ENCODE measurements at regions not wholly inside any gene's neighbourhood (a gene's known extent, or its start where the extent isn't known, plus 50 kb on each side); places are given as distances from the start of the nearest gene placed in this dataset.
A peak's percentile ranks its signal among the peaks of the same experiment; 100 is the strongest.

DNA sequence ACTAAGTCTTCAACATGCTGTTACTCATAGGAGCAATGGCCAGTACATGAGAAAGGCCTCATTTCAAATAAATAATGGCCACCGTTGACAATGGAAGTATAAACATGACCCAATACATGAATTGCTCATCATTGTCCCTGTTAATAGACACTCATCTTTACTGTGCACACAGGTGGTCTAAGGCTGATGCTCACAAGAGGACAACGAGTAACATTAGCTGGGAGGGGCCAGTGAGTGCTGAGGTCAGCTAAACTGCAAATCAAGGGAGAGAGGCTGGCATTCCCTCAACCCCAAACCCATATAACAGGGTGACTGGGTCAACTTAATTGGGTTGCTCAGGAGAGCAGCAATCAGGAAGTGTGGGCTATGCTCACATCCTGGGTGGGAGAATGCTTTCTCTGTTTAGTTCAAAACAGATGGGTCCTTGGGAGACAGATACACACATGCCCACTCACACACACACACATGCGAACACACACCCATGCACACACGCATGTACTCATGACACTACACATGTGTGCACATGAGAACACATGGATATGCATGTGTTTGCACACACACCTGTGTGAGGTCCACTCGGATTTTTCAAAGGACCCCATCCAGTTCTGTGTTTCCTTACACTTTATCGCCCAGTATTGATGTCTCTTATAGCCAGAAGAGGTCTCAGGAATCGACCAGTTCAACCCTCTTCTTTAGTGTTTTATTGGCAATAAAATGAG is 172.0 kb downstream of the INHBB start:
- DNase-seq (ENCODE audit: low read depth) = no peak
- in situ Hi-C loops (cut with HindIII; ENCODE audit: low pct_unique_long_range_greater_than_20kb, low sequenced_read_pairs) = no loop called here

DNA sequence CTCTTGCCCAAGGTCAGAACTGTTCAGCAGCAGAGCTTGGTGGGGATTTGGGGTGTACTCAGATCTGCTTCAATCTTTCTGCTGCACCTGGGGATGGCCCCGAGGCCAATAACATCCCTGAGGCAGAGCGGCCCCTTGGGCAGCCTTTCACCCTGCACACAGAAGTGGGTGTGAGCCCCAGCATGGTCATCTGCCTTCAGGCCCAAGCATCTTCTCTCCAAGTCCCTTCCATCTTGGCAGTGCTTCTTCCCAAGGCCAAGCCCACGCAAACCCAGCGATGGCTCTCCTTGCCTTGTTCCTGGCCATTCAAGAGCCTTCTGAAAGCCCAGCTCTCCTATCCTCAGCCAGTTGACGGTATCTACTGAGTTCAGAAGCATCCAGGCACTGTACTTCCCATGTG is 172.9 kb downstream of the INHBB start:
- no peak for DNase-seq (ENCODE audit: low read depth)
- in situ Hi-C loops (cut with HindIII; ENCODE audit: low pct_unique_long_range_greater_than_20kb, low sequenced_read_pairs) = no loop called here

DNA sequence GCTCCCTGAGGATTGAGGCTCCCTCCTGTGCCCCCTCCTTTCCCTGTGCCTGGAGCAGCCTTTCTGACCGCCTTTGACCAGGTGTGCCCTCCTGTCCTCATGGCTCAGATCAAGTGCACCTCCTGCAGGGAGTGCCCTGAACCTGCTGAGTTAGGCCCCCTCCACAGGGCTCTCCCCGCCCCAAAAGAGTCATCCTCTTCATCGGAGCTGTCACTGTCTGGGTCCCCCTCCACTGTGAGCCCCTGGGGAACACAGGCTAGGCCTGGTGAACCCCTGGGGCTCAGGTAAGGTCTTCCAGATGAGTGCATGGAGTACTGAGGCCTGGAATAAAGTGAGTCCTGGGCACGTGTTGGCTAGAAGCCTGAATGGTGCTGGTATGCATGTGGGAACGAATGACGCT is 173.5 kb downstream of the INHBB start:
- no peak for DNase-seq (ENCODE audit: low read depth)
- in situ Hi-C loops (cut with HindIII; ENCODE audit: low pct_unique_long_range_greater_than_20kb, low sequenced_read_pairs) = no loop called here

DNA sequence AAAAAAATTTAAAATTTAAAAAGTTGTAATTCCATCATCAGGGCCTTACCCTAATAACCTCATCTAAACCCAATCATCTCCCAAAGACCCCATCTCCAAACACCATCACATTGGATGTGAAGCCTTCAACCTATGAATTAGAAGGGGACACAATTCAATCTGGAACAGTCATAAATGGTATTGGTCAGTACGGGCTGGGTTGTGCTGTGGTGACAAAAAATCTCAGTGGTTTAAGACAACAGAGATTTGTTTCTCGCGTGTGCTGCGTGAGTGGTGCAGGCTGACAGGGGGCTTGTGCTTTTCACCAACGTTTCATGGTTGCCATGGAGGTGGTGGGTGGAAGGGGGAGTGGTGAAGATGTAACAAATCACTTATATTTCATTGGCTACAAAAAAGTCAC is 174.5 kb downstream of the INHBB start:
- no peak for DNase-seq (ENCODE audit: low read depth)
- in situ Hi-C loops (cut with HindIII; ENCODE audit: low pct_unique_long_range_greater_than_20kb, low sequenced_read_pairs) = no loop called here

DNA sequence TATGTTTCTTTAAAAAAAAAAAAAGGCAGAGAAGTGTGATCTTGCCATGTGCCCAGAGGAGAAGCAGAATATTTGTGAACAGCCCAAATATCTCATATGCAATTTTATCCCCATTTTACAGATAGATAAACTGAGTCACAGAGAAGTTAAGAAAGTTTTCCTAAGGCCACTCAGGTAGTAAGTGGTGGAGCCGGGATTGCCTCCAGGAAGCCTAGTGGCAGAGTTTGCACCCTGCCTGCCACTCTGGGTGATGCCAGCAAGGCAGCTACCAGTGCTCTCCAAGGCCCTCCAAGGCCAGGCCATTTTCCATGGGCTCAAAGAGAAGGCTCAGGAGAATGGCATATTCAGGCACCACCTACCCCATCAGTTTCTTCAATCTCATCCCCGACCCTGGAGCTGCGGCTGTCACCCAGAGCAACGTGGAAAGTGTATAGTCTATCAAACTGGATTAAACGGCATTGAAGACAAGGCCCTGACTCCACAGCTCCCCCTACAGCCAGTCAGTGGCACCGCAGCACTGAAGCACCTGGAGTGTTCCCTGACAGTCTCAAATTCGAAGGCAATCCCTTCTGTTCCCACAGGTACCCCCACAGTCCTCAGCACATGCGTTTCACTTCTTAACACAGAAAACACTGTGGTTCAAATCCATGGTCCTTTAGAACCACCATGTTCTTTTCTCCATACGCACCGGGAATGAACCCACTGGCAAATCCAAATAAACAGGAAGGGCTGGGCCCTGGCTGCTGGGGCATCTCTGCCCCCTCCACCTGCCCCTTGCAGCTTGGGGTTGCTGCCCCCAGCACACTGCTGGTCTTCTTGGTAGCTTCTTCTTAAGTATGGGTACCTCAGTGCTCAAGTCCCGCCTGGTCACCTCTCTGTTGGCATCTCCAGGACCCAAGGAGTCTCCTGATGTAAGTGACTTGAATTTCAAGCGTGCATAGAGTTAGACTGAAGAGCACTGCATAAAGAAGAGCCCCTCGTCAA is 175.3 kb downstream of the INHBB start:
- DNase-seq (ENCODE audit: low read depth) = peak; percentile 29
- in situ Hi-C loops (cut with HindIII; ENCODE audit: low pct_unique_long_range_greater_than_20kb, low sequenced_read_pairs) = no loop called here

DNA sequence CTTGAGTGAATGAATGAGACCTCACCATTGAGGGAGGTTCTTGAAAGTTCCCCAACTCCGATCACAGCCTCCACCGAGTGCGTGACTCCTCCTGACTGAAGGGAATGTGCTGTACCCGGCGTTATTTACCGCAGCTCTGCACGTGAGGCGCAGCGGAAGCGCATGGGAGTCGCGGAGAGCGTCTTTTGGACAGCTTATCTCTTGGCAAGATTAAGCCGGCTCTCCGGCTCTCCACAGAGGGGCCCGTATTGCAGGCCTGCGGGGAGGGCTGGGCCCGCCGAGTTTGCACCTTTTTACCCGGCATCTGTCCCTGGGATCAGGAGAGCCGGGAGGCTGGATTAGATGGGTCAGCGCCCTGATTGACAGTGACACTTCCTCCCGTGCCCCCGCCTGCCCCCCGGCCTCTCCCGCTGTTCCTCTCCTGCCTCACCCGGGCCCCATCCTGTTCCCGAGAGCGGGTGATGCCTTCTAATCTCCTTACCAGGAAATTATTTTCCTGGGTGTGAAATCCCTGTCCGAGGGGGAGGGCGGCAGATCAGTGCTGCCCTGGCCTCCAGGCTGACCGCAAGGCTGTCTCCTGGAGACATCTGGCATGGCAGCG is 176.3 kb downstream of the INHBB start:
- in situ Hi-C loops (cut with HindIII; ENCODE audit: low pct_unique_long_range_greater_than_20kb, low sequenced_read_pairs) = no loop called here

DNA sequence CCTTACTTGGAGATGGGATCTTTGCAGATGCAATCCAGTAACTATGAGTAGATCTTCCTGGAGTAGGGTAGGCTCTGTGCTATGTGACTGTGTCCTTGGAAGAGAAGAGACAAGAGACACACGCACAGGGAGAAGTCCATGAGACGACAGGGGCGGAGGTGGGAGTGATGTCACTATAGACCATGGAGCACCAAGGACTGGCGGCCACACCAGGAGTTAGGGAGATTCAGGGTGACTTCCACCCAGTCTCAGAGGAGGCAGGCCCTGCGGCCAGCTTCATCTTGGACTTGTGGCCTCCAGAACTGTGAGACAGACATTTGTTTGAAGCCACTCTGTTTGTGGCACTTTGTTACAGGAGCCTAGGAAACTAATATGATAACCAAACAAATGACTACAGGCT is 177.8 kb downstream of the INHBB start:
- no peak for DNase-seq (ENCODE audit: low read depth)
- in situ Hi-C loops (cut with HindIII; ENCODE audit: low pct_unique_long_range_greater_than_20kb, low sequenced_read_pairs) = no loop called here

More for the DNA sequence above, 176.3 kb downstream of the INHBB start:
- DNase-seq (ENCODE audit: low read depth) = no peak

DNA sequence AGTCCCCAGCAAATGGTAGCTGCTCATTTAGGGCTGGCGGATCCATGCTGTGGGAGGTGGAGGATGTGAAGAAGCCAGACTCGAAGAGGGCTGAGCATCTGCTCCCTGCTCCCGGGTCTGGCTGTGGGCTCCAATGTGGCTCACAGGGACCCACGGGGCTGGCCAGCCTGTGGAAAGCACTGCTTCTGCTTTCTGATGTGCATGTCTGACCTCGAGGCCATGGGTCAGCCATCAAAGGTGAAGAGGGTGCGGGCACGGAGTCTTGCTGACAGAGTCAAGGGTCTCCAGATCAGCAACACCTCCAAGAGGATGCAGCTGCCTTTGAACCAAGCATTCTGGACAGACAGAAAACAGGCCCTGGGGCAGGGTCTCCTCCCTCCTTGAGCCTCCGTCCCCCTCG is 178.2 kb downstream of the INHBB start:
- DNase-seq (ENCODE audit: low read depth) = no peak
- in situ Hi-C loops (cut with HindIII; ENCODE audit: low pct_unique_long_range_greater_than_20kb, low sequenced_read_pairs) = no loop called here

DNA sequence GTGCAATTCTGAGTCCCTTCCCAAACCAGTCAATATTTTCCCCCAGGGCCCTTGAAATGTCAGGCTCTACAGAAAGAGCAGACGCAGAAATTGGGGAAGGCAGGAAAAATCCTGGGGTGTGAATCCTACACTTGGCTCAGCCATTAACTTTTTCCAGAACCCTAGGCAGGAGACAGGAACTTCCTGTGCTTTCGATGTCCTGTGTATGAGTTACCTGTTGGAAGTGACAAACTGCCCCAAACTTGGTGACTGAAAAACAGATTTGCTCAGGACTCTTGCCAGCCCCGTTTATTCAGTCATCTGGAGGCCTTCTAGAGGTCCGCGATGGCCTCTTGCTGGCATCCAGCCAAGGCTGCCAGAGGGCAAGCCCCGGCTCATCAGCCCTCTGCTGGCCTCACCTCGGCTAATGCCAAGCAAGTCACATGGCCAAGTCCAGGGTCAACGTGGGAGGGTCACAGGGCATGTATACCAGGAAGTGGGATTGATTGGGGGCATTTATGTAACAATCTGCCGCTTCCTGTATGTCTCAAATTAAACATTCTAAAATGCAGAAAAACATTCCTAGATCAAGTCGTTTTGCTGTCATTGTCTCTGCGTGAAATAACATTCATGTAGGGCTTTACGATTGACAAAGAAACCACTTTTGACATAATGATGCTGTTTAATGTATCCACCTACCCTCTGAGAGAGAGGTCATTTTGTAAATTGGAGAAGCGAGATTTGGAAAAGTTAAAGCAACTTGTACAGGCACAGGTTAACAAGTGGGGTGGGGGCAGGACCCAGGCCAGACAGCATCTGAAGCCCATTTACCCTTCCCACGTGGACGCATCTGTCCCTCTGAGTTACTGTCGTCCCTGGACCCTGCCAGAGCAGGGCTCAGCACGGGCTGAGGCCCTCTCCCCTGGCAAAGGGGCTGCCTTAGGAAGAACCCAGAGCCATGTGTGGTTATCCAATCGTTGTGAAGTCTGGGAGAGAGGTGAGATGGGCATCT is 179.4 kb downstream of the INHBB start:
- DNase-seq (ENCODE audit: low read depth) = peak; percentile 29
- in situ Hi-C loops (cut with HindIII; ENCODE audit: low pct_unique_long_range_greater_than_20kb, low sequenced_read_pairs) = no loop called here

DNA sequence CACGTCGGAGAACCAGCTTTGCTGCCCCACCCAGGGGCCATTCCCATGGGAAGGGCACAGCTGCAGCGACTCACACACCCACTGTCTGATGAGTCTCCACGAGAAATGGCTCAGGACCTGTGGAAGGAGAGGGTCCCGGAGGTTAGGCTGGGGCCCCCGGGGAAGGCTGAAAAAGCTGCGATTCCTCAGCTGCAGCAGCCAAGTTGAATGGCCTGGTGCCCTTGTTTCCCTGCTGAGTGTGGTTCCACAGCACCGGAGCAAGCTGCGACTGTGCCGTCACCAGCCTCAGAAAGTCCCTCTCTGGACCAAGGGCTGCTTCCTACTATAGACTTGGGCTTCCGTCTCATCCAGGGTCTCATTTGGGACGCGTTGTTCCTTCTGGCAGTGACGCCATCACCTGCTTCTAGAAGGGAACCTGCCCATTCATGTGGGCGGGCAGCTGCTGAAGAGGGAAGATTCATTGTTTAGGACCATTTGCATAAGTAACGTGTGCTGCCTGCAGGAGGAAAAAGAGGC is 180.2 kb downstream of the INHBB start:
- in situ Hi-C loops (cut with HindIII; ENCODE audit: low pct_unique_long_range_greater_than_20kb, low sequenced_read_pairs) = no loop called here
- DNase-seq (ENCODE audit: low read depth) = no peak

DNA sequence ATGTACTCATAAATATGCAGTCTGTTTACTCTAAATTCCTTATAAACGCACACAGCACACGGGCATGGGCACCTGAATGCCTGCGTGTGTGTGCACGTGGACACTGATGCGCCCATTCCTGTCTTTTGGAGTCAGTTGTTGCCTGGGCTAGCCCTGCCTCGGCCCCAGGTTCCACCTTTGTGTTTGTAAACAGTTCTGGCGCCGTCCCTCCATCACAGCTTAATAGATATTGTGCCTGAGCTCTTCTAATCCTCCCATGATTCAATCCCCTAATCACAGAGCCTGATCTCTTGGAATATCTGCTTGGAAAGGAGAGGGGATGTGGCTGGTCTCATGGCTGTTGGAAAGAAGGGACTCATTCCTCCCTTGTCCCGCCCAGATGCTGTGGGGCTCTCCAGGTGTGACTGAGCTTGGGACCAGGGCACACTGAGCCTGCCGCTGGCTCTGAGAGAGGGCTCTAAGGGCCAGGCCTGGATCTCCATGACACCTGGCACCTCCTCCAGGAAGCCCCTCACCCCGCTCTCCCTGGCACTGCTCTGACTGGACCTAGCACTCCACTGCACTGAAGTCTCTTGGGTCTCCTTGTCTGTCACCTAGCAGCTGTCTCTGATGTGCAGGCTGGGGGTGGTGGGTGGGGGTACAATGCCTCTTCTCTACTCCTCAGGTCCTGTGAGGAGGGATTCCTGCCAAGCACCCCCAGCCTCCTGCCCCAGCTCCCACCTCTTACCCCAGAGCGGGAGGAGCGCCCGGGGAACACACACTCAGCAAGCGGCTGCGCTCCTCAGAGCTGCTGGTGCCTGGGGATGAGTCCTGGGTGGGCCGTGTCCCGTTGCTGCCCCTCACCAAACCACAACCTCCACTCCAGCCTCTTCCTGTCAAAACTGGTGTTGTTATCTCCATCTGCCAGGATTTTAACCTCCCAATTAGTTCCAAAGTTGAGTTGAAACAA is 181.3 kb downstream of the INHBB start:
- in situ Hi-C loops (cut with HindIII; ENCODE audit: low pct_unique_long_range_greater_than_20kb, low sequenced_read_pairs) = no loop called here

DNA sequence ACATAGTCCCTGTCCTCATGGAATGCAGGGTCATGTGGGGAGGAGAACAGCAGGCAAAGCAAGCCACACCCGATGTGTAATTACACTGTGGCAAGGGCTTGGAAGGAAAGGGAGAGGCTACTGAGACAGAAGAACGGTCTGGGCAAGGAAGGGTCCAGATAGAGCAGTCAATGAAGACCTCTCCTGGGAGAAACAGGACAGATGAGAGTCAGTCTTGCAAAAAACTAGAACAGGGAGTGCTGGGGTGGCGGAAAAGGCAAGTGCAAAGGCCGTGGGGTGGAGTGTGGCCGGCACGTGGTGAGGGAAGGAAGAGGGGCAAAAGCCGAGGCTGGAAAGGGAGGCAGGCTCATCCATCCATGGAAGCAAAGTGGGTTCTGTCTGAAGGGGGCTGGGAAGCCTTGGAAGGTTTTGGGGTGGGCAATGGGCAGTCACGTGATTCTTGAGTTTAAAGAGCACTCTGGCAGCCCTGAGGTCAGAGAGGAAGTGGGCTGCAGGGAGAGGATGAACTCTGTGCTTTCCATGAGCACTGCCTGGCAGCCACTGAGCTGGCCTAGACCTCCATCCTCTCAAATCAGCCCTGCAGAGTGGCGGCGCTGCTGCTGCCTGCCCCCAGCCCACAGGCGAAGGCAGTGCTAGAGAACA is 182.2 kb downstream of the INHBB start:
- in situ Hi-C loops (cut with HindIII; ENCODE audit: low pct_unique_long_range_greater_than_20kb, low sequenced_read_pairs) = no loop called here
- DNase-seq (ENCODE audit: low read depth) = no peak

More for the DNA sequence above, 181.3 kb downstream of the INHBB start:
- no peak for DNase-seq (ENCODE audit: low read depth)

DNA sequence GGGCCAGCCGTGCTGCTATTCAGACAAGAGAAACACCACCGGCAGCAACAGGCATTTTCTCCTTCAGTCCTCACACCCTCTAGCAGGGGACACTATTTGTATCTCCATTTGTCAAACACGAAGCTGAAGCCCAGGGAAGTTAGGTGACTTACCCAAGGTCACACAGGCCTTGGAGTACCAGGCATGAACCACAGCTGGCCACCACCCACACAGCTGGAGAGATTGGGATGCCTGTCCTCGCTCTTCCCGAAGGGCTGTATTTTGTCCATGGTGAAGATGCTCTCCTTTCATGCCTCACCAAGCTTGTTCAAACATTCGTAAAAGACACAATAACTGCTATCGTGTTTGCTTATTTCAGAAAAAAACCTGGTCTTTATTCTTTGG is 182.7 kb downstream of the INHBB start:
- in situ Hi-C loops (cut with HindIII; ENCODE audit: low pct_unique_long_range_greater_than_20kb, low sequenced_read_pairs) = no loop called here
- DNase-seq (ENCODE audit: low read depth) = no peak

DNA sequence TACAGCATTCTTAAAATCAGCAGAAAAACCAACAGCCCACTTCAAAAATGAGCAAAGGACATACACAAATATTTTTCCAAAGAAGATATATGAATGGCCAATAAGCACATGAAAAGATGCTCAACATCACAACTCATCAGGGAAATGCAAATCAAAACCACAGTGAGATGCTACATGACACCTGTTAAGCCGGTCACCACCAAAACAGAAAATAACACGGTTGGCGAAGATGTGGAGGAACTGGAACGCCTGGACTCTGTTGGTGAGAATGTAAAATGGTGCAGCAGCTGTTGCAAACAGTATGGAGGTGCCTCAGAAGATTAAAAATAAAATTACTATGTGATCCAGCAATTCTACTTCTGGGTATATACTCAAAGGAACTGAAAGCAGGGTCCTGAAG is 184.8 kb downstream of the INHBB start:
- DNase-seq (ENCODE audit: low read depth) = no peak
- in situ Hi-C loops (cut with HindIII; ENCODE audit: low pct_unique_long_range_greater_than_20kb, low sequenced_read_pairs) = no loop called here

DNA sequence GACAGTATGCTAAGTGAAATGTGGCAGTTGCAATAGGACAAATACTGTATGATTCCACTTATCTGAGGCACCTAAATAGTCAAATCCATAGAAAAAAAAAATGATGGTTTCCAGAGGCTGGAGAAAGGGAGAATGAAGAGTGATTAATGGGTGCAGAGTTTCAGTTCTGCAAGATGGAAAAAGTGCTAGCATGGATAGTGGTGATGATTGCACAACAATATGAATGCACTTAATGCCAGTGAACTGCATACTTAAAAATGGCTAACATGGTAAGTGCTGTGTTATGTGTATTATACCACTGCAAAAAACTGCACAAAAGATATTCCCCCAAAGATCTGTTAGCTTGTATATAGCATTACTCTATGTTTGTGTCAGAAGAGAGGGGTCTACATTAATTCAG is 185.4 kb downstream of the INHBB start:
- in situ Hi-C loops (cut with HindIII; ENCODE audit: low pct_unique_long_range_greater_than_20kb, low sequenced_read_pairs) = no loop called here
- no peak for DNase-seq (ENCODE audit: low read depth)

DNA sequence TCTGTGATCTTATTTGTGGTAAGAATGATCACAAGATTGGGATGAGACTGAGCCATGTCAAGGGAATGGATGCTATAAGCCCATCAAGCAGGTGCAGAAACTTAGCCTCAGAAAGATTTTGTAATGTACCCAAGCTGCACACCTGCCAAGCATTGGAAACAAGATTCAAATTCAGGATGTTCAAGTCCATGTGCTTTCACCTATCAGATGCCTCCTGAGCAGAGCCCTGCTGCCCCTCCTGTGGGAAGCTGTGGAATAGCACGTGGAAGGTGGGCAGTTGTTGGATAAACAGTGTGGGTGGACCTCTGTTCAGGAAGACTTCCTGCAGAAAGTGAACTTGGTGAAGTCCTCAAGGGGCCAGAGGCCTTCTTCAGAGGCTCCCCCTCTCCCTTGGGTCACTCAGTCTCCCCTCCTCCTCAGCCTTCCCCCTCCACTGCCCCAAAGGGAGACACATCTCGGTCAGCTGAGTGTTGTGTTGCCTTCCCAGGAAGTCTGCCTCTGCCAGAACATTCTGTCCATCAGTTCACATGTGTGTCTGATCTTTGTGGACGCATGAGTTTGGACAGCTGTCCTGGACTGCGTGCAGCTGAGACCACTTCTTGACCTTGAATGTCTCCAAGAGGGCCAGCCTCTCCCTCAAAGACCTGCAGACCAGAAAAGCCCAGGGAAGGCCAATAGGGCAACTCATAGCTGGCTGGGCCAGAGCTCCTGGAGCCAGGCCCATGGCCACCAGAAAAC is 186.1 kb downstream of the INHBB start:
- in situ Hi-C loops (cut with HindIII; ENCODE audit: low pct_unique_long_range_greater_than_20kb, low sequenced_read_pairs) = no loop called here
- no peak for DNase-seq (ENCODE audit: low read depth)

All from Caki2 (cell line).